HEK293T (cell line): ENCODE measurements at regions not wholly inside any gene's neighbourhood (a gene's known extent, or its start where the extent isn't known, plus 50 kb on each side); places are given as distances from the start of the nearest gene placed in this dataset.

Source experiments
- ARNT ChIP-seq: fragments of 450-650 bp; IDR thresholded peaks from 2 replicates; pipeline ENCODE4 v1.6.1; 2017; ENCODE audit warnings: mild to moderate bottlenecking
- ELF4 ChIP-seq: fragments of 450-650 bp; IDR thresholded peaks from 2 replicates; pipeline ENCODE4 v1.6.1; 2017; ENCODE audit warnings: antibody characterized with exemption
- FOXA1 ChIP-seq: fragments of 450-650 bp; IDR thresholded peaks from 2 replicates; pipeline ENCODE4 v1.6.1; 2016; ENCODE audit warnings: mild to moderate bottlenecking
- FOXK2 ChIP-seq: fragments of 450-650 bp; IDR thresholded peaks from 2 replicates; pipeline ENCODE4 v1.6.1; 2016; ENCODE audit warnings: mild to moderate bottlenecking
- FOXM1 ChIP-seq: fragments of 450-650 bp; IDR thresholded peaks from 2 replicates; pipeline ENCODE4 v1.6.1; 2017; ENCODE audit warnings: mild to moderate bottlenecking, borderline replicate concordance
- HDGF ChIP-seq: fragments of 450-650 bp; IDR thresholded peaks from 2 replicates; pipeline ENCODE4 v1.6.1; 2017; ENCODE audit warnings: antibody characterized with exemption, borderline replicate concordance
- NFRKB ChIP-seq: fragments of 450-650 bp; IDR thresholded peaks from 2 replicates; pipeline ENCODE4 v1.6.1; 2016; ENCODE audit warnings: mild to moderate bottlenecking, moderate library complexity
- SP1 ChIP-seq: fragments of 450-650 bp; IDR thresholded peaks from 2 replicates; pipeline ENCODE4 v1.6.1; 2017
- SUZ12 ChIP-seq: fragments of 450-650 bp; IDR thresholded peaks from 2 replicates; pipeline ENCODE4 v1.6.1; 2016; ENCODE audit warnings: mild to moderate bottlenecking
- TARDBP ChIP-seq: fragments of 450-650 bp; IDR thresholded peaks from 2 replicates; pipeline ENCODE4 v1.6.1; 2016
- TF ChIP-seq, protein P1 (sequence below): fragments of 450-650 bp; IDR thresholded peaks from 2 replicates; pipeline ENCODE4 v1.6.1; 2016

DNA sequence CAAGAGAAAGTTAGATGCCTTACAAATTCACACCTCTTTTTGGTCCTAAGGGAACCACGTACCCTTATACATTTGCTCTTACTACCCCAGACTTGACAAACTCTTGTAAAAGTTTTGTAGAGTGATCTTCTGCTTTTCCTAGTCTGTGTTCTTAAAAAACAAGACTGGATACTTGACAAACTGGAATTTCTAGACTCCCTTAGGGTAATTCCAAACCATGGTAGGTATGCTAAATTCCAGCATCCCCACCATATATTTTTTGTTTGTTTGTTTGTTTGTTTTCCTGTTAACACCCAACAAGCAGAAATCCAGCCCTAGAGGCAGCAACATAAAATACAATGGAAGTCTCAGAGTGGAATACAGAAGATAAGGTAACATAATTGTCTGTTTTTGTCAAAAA is 280.7 kb upstream of the NR2F2 start:
- TF ChIP-seq ARNT, result no peak
- no peak for TF ChIP-seq ELF4
- no peak for TF ChIP-seq FOXA1
- no peak for TF ChIP-seq HDGF
- TF ChIP-seq TARDBP, result no peak
- TF ChIP-seq SUZ12, result no peak
- no peak for TF ChIP-seq NFRKB
- TF ChIP-seq, protein P1, sequence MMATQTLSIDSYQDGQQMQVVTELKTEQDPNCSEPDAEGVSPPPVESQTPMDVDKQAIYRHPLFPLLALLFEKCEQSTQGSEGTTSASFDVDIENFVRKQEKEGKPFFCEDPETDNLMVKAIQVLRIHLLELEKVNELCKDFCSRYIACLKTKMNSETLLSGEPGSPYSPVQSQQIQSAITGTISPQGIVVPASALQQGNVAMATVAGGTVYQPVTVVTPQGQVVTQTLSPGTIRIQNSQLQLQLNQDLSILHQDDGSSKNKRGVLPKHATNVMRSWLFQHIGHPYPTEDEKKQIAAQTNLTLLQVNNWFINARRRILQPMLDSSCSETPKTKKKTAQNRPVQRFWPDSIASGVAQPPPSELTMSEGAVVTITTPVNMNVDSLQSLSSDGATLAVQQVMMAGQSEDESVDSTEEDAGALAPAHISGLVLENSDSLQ, result no peak
- no peak for TF ChIP-seq SP1
- TF ChIP-seq FOXM1, result no peak
- TF ChIP-seq FOXK2, result no peak
